K562 (cell line): ENCODE measurements at regions not wholly inside any gene's neighbourhood (a gene's known extent, or its start where the extent isn't known, plus 50 kb on each side); places are given as distances from the start of the nearest gene placed in this dataset.
"Not testable (repeated sequence)": the region's sequence is repeated elsewhere in the genome, so short reads cannot be mapped to it uniquely, and the experiment has no call there.

ENCODE experiments used
- ATAC-seq: fragments of 200-7000 bp; cut with Tn5 transposase; 3 replicates; pipeline ENCODE4 v1.9.1; 2020; ENCODE audit warnings: moderate library complexity
- BruUV-seq: library from RNA; stranded (reverse); fragments of 400-500 nt; replicated peaks from 2 replicates; lab custom pipeline; 2021; lab: Mats Ljungman, UMichigan
- CTCF ChIA-PET: fragments of 300-600 bp; formaldehyde crosslinking; extraction: SDS; loops from one replicate; lab custom pipeline; 2021; ENCODE audit warnings: low intra/inter-chr PET ratio; lab: Yijun Ruan, JAX
- POLR2A ChIA-PET: fragments of 300-600, 350-650 bp; sonication (Branson Sonifier 250); formaldehyde crosslinking; extraction: SDS; loops from one replicate; lab custom pipeline; 2021; ENCODE audit warnings: antibody characterized with exemption, inconsistent platforms; lab: Yijun Ruan, JAX
- DNase-seq, 4 experiments: peaks; one replicate each; pipeline versions ENCODE4 v3.0.0 to v3.0.0-alpha.2; 2011 to 2018; ENCODE audit warnings: low spot score in 3 of 4, mixed read lengths in 3 of 4; ENCODE audit errors: extremely low read depth in 1 of 4
- FAIRE-seq: peaks from 2 replicates; lab custom pipeline; 2011; peaks lifted over from hg19 to GRCh38; lab: Jason Lieb, UNC
- H2AFZ ChIP-seq: 2 replicates; pipeline ENCODE4 v1.6.0; 2011; ENCODE audit warnings: low read depth, low read length, control low read depth, inconsistent platforms
- H3K27ac ChIP-seq: fragments of 200-600 bp; 3 replicates; pipeline ENCODE4 v1.8.0; 2011; ENCODE audit warnings: low read depth, mild to moderate bottlenecking, control low read depth, inconsistent platforms, low read length, moderate library complexity, mixed read lengths; ENCODE audit errors: extremely low read depth
- H3K27me3 ChIP-seq, 2 experiments: fragments of 300-600 bp in 1 of 2; 2 replicates in 1 of 2; 3 replicates in 1 of 2; pipeline versions ENCODE4 v1.6.0 to v1.8.0; 2011; ENCODE audit warnings: inconsistent platforms in 2 of 2, low read length in 2 of 2, mild to moderate bottlenecking in 1 of 2, mixed read lengths in 1 of 2, moderate library complexity in 1 of 2; ENCODE audit not compliant: control insufficient read depth in 2 of 2, insufficient read depth in 2 of 2
- H3K36me3 ChIP-seq: fragments of 300-600 bp; 3 replicates; pipeline ENCODE4 v1.8.0; 2011; ENCODE audit warnings: mild to moderate bottlenecking, low read length, inconsistent platforms; ENCODE audit not compliant: control insufficient read depth, insufficient read depth
- H3K4me1 ChIP-seq, 2 experiments: fragments of 200-600 bp in 1 of 2; replicated peaks in 1 of 2; 2 replicates in 1 of 2; 3 replicates in 1 of 2; pipeline versions ENCODE4 v1.5.1 to v1.8.0; 2011; ENCODE audit warnings: inconsistent platforms in 2 of 2, low read length in 2 of 2, mild to moderate bottlenecking in 1 of 2, mixed read lengths in 1 of 2, moderate library complexity in 1 of 2; ENCODE audit not compliant: control insufficient read depth in 2 of 2, insufficient read depth in 2 of 2
- H3K4me2 ChIP-seq: 2 replicates; pipeline ENCODE4 v1.6.1; 2011; ENCODE audit warnings: low read length, control low read depth, inconsistent platforms, mixed read lengths; ENCODE audit not compliant: insufficient read depth
- H3K4me3 ChIP-seq: fragments of 200-600 bp; sonication (generic), shearing (Covaris generic); 2 replicates; pipeline ENCODE4 v1.5.1; 2016; ENCODE audit warnings: control low read depth, inconsistent platforms
- H3K79me2 ChIP-seq: fragments of 200-600 bp; 3 replicates; pipeline ENCODE4 v1.8.0; 2011; ENCODE audit warnings: low read length, inconsistent platforms; ENCODE audit not compliant: control insufficient read depth, insufficient read depth
- H3K9ac ChIP-seq, 2 experiments: 2 replicates each; pipeline versions ENCODE4 v1.6.0 to v1.6.1; 2011; ENCODE audit warnings: low read depth in 2 of 2, low read length in 2 of 2, control low read depth in 1 of 2, inconsistent platforms in 1 of 2, mild to moderate bottlenecking in 1 of 2, mixed read lengths in 1 of 2; ENCODE audit not compliant: insufficient read depth in 1 of 2
- H3K9me1 ChIP-seq: one replicate; pipeline ENCODE4 v1.6.0; 2011; ENCODE audit warnings: inconsistent platforms, mild to moderate bottlenecking, low read length, moderate library complexity; ENCODE audit not compliant: control insufficient read depth, insufficient read depth
- H3K9me3 ChIP-seq: replicated peaks from 2 replicates; pipeline ENCODE4 v1.5.1; 2011; ENCODE audit warnings: low read depth, low read length, inconsistent platforms; ENCODE audit not compliant: control insufficient read depth, insufficient read depth
- H4K20me1 ChIP-seq: replicated peaks from 2 replicates; pipeline ENCODE4 v1.6.1; 2011; ENCODE audit warnings: low read length, inconsistent platforms, mixed read lengths; ENCODE audit not compliant: control insufficient read depth, insufficient read depth
- AFF4 ChIP-seq: sonication (generic); formaldehyde crosslinking; IDR thresholded peaks from 2 replicates; pipeline ENCODE4 v1.8.0; 2023; ENCODE audit warnings: mild to moderate bottlenecking, missing genetic modification reagents
- HES1 ChIP-seq: fragments of 450-650 bp; IDR thresholded peaks from 2 replicates; pipeline ENCODE4 v1.6.1; 2016; ENCODE audit warnings: low read depth, mild to moderate bottlenecking, moderate library complexity
- WGBS: fragments of 100-300 bp; shearing (Covaris generic); methylation state at CpG from one replicate; pipeline ENCODE4 v1.1.6; 2016; ENCODE audit warnings: low coverage, mixed read lengths; ENCODE audit not compliant: insufficient coverage; ENCODE audit errors: missing lambda C conversion rate; 5-methylcytosine and 5-hydroxymethylcytosine counted together
- in situ Hi-C: fragments of 300-500 bp; cut with MboI; formaldehyde crosslinking; loops from 4 replicates; pipeline ENCODE4 v1.15.0; 2018; ENCODE audit warnings: inconsistent platforms, mixed read lengths
- intact Hi-C: fragments of 100-400 bp; cut with micrococcal nuclease; formaldehyde crosslinking; loops from 2 replicates; pipeline ENCODE4 v1.14.2; 2022

- DNase-seq (no peak), ATAC-seq (no peak)
- Histone ChIP-seq H4K20me1 (no peaks in the 10 kb centered on the region), H3K27ac (no peak overlapping the region), H2AFZ (no peak overlapping the region), H3K36me3 (no peaks in the 10 kb centered on the region), H3K4me3 (no peak overlapping the region), H3K9ac (no peak overlapping the region), H3K27me3 (peaks cover 0 to 15% of the 10 kb centered on the region in 2 experiments; a peak in 2 of 5 replicates), H3K4me1 (no peaks in the 10 kb centered on the region)
- in situ Hi-C loops: no loop called here
- TF ChIP-seq AFF4 (CRISPR knock-in tag) (no peak), HES1 (no peak)
- TF ChIP-seq, all 486 proteins: peak for 0
- no TSS peak for BruUV-seq
- Histone ChIP-seq H3K9me1 (no peaks in the 10 kb centered on the region), H3K4me2 (no peak overlapping the region), H3K79me2 (no peaks in the 10 kb centered on the region), H3K9me3 (no peaks in the 10 kb centered on the region)
- intact Hi-C loops: no loop called here
- no peak for FAIRE-seq
- ChIA-PET POLR2A (no interaction called here), CTCF (no interaction called here)
- 0% methylated on average over 5 of the region's 5 CpGs for WGBS
Observed at GRCh38 chr2:113334147-113334546, 55.4 kb upstream of the PAX8 start.

GRCh38 chr2:113333735-113334134 lies 55.0 kb upstream of the PAX8 start:
- FAIRE-seq, H4K20me1 ChIP-seq, H3K27ac ChIP-seq, H3K4me3 ChIP-seq, POLR2A ChIA-PET, in situ Hi-C loops, H3K36me3 ChIP-seq, BruUV-seq, H3K79me2 ChIP-seq, CTCF ChIA-PET, H3K4me2 ChIP-seq, intact Hi-C loops, H3K9me1 ChIP-seq, H2AFZ ChIP-seq, H3K9me3 ChIP-seq, ATAC-seq, H3K9ac ChIP-seq, DNase-seq, H3K4me1 ChIP-seq: not testable (repeated sequence)
- peaks cover 0 to 11% of the 10 kb centered on the region in 2 experiments; a peak in 2 of 5 replicates for H3K27me3 ChIP-seq
- 0% methylated on average over 5 of the region's 5 CpGs for WGBS

- H3K27ac ChIP-seq, H3K4me3 ChIP-seq, intact Hi-C loops, FAIRE-seq, H3K9ac ChIP-seq, CTCF ChIA-PET, H3K4me2 ChIP-seq, DNase-seq, H3K36me3 ChIP-seq, H4K20me1 ChIP-seq, H2AFZ ChIP-seq, ATAC-seq, H3K9me1 ChIP-seq, H3K79me2 ChIP-seq, H3K9me3 ChIP-seq, H3K27me3 ChIP-seq, BruUV-seq, in situ Hi-C loops, H3K4me1 ChIP-seq, POLR2A ChIA-PET: not testable (repeated sequence)
- WGBS: 0% methylated on average over 4 of the region's 5 CpGs
Observed at GRCh38 chr2:113330060-113330767, 51.5 kb upstream of the PAX8 start.
